Breast epithelium (tissue), 3 donors: ENCODE measurements at regions not wholly inside any gene's neighbourhood (a gene's known extent, or its start where the extent isn't known, plus 50 kb on each side); places are given as distances from the start of the nearest gene placed in this dataset.

Experiments
- CTCF ChIP-seq, 3 donors: fragments of 450-650 bp; IDR thresholded peaks; one replicate each; pipeline ENCODE4 v1.5.1; 2016 to 2017; ENCODE audit warnings: antibody characterized with exemption in 3 of 3, mild to moderate bottlenecking in 3 of 3, moderate library complexity in 3 of 3
- POLR2AphosphoS5 ChIP-seq, 3 donors: sonication (generic); formaldehyde crosslinking; IDR thresholded peaks; one replicate each; pipeline ENCODE4 v1.6.1; 2017; ENCODE audit warnings: antibody characterized with exemption in 3 of 3

GRCh38 chr13:50074843-50075242 is 59.6 kb downstream of the KCNRG start:
- TF ChIP-seq POLR2AphosphoS5 (IDR thresholded peaks at IDR 0.05), result no peak
- no peak for TF ChIP-seq CTCF (IDR thresholded peaks at IDR 0.05)
